ENCODE measurements at regions not wholly inside any gene's neighbourhood (a gene's known extent, or its start where the extent isn't known, plus 50 kb on each side); places are given as distances from the start of the nearest gene placed in this dataset.

- TF ChIP-seq CTCF (IDR thresholded peaks at IDR 0.05): no peak
- TF ChIP-seq POLR2A (IDR thresholded peaks at IDR 0.05): no peak
- no peak for TF ChIP-seq POLR2AphosphoS5 (IDR thresholded peaks at IDR 0.05)
- no peak for TF ChIP-seq EP300 (IDR thresholded peaks at IDR 0.05)
These were observed 253.8 kb downstream of the ZNF608 start for GRCh38 chr5:124492444-124493224.

Measured in stomach (tissue), 4 donors.